ENCODE measurements at regions not wholly inside any gene's neighbourhood (a gene's known extent, or its start where the extent isn't known, plus 50 kb on each side); places are given as distances from the start of the nearest gene placed in this dataset.

DNA sequence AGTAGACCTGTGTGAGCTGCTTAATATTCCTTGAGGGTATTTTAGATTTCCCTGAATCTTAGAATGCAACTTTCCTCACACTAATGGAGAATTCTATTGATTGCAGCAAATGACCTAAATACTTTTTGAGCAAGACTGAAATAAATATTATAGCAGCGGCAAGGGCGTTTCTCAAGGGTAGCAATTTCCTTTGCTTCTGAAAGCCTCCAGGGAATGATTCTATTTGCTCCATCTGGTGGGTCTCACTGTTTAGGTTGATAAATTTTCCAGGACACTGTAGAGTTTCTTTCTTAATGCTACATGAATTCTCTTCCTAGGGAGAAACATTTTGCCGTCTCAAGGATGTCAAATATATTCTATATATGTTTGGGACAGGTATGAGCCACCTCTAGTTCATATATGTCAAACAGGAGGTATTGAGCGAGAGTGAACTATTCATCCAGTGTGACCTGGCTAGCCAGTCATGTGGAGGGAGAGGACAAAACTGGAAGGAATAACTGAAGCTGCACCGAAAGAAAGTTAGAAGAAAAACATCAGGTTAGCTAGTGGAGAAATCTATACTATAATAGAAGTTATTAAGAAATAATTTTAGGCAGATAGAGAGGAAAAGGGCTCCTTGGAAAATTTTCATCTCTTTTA lies 57.9 kb upstream of the FZD8 start:
- no peaks in the 10 kb centered on the region for H3K36me3 ChIP-seq (ENCODE audit: insufficient read depth)
- H3K9ac ChIP-seq: no peak overlapping the region
- H3K4me1 ChIP-seq (ENCODE audit: low read depth, poor library complexity, severe bottlenecking): no peaks in the 10 kb centered on the region
- H3K79me2 ChIP-seq (ENCODE audit: insufficient read depth, low read depth): no peaks in the 10 kb centered on the region
- H4K20me1 ChIP-seq (ENCODE audit: insufficient read depth): no peaks in the 10 kb centered on the region
- no peak overlapping the region for H3K4me2 ChIP-seq
- no peak overlapping the region for H3K27ac ChIP-seq
- TF ChIP-seq, protein P1, sequence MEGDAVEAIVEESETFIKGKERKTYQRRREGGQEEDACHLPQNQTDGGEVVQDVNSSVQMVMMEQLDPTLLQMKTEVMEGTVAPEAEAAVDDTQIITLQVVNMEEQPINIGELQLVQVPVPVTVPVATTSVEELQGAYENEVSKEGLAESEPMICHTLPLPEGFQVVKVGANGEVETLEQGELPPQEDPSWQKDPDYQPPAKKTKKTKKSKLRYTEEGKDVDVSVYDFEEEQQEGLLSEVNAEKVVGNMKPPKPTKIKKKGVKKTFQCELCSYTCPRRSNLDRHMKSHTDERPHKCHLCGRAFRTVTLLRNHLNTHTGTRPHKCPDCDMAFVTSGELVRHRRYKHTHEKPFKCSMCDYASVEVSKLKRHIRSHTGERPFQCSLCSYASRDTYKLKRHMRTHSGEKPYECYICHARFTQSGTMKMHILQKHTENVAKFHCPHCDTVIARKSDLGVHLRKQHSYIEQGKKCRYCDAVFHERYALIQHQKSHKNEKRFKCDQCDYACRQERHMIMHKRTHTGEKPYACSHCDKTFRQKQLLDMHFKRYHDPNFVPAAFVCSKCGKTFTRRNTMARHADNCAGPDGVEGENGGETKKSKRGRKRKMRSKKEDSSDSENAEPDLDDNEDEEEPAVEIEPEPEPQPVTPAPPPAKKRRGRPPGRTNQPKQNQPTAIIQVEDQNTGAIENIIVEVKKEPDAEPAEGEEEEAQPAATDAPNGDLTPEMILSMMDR (conservative IDR thresholded peaks at IDR 0.05; ENCODE audit: low read depth, low read length): no peak
- H2AFZ ChIP-seq (ENCODE audit: low read depth): no peak overlapping the region
- H3K27me3 ChIP-seq (ENCODE audit: insufficient read depth, low read depth): no peaks in the 10 kb centered on the region
- H3K4me3 ChIP-seq (IDR thresholded peaks at IDR 0.05; ENCODE audit: insufficient read depth, low read depth, low read length): no peak overlapping the region

DNA sequence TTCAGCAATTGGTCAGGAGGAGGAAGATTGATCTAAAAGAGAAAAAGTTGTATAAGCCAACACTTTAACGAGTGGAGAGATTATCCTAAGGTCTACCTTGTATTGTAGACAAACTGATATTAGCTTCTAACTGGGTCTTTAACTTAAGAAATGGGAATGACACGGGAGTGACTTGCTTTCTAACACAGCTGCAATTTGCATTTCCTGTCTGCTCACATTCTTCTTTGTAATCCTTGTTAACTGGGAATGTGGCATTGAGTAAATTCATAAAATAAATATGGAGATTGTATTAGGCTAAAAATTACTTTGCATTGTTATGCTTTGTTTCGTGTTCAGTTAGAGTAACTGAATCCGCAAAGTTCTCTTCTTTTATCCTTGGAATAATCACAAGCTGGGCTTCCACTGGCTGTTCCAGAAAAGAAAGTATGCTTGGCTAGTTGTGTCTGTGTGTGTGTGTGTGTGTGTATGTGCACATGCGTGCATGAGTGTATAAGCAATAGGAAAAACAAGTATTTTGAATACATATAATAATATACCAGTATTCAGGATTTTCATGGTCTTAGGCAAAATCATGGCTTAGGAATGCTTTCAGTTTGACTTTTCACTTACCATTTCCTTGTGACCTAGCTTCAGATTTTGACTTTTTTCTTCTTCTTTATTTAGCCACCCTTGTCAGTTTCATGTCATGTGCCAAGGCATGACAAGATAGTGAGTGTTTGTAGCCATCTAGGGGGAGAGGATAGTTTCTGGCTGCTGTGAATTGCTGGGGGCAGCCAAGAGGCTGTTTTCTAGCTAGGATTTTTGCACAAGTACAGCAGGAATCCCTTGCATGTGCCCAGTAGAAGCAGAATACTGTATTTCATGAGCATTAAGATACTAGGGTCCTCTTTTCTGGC lies 54.5 kb upstream of the FZD8 start:
- Histone ChIP-seq H2AFZ (ENCODE audit: low read depth) (no peak overlapping the region), H3K4me2 (no peak overlapping the region), H4K20me1 (ENCODE audit: insufficient read depth) (no peaks in the 10 kb centered on the region), H3K27ac (no peak overlapping the region), H3K4me1 (ENCODE audit: low read depth, poor library complexity, severe bottlenecking) (no peaks in the 10 kb centered on the region), H3K36me3 (ENCODE audit: insufficient read depth) (no peaks in the 10 kb centered on the region), H3K27me3 (ENCODE audit: insufficient read depth, low read depth) (no peaks in the 10 kb centered on the region), H3K9ac (no peak overlapping the region), H3K79me2 (ENCODE audit: insufficient read depth, low read depth) (no peaks in the 10 kb centered on the region), H3K4me3 (IDR thresholded peaks at IDR 0.05; ENCODE audit: insufficient read depth, low read depth, low read length) (no peak overlapping the region)
- TF ChIP-seq, protein P1 (conservative IDR thresholded peaks at IDR 0.05; ENCODE audit: low read depth, low read length): no peak

DNA sequence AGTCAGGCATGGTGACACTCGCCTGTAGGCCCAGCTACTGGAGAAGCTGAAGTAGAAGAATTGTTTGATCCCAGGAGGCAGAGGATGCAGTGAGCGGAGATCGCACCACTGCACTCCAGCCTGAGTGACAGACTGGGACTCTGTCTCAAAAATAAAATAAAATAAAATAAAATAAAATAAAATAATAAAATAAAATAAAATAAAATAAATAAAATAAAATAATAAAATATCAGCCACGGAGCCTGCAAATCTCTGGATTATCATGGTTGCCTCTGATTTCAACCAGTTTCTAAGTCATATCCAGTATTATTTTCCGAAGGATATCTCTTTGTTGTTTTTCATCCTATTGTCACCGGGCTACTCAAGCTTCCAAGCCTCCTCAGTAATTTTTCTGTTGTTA lies 51.7 kb upstream of the FZD8 start:
- Histone ChIP-seq H3K27ac (no peak overlapping the region), H3K4me1 (ENCODE audit: low read depth, poor library complexity, severe bottlenecking) (no peaks in the 10 kb centered on the region), H3K79me2 (ENCODE audit: insufficient read depth, low read depth) (no peaks in the 10 kb centered on the region), H3K4me2 (no peak overlapping the region), H4K20me1 (ENCODE audit: insufficient read depth) (no peaks in the 10 kb centered on the region), H3K4me3 (IDR thresholded peaks at IDR 0.05; ENCODE audit: insufficient read depth, low read depth, low read length) (no peak overlapping the region), H3K27me3 (ENCODE audit: insufficient read depth, low read depth) (no peaks in the 10 kb centered on the region), H3K9ac (no peak overlapping the region), H2AFZ (ENCODE audit: low read depth) (no peak overlapping the region), H3K36me3 (ENCODE audit: insufficient read depth) (no peaks in the 10 kb centered on the region)
- TF ChIP-seq, protein P1 (conservative IDR thresholded peaks at IDR 0.05; ENCODE audit: low read depth, low read length): no peak

Measured in KMS-11 (cell line).